CD4-positive, alpha-beta T cell treated with Interleukin-21 for 1 hour (primary cell): ENCODE measurements at regions not wholly inside any gene's neighbourhood (a gene's known extent, or its start where the extent isn't known, plus 50 kb on each side); places are given as distances from the start of the nearest gene placed in this dataset.
A peak's percentile ranks its signal among the peaks of the same experiment; 100 is the strongest.
"Not testable (repeated sequence)": the region's sequence is repeated elsewhere in the genome, so short reads cannot be mapped to it uniquely, and the experiment has no call there.

Experiments used
- DNase-seq: peaks from one replicate; pipeline ENCODE4 v3.0.0-alpha.2; 2020

- no peak for DNase-seq
Observed at GRCh38 chr7:106372595-106373318, 88.0 kb upstream of the NAMPT start.

- no peak for DNase-seq
Observed at GRCh38 chr7:106372126-106372525, 87.3 kb upstream of the NAMPT start.

- no peak for DNase-seq
Observed at GRCh38 chr7:106371629-106372028, 86.8 kb upstream of the NAMPT start.

- no peak for DNase-seq
Observed at GRCh38 chr7:106370542-106370941, 85.8 kb upstream of the NAMPT start.

- no peak for DNase-seq
Observed at GRCh38 chr7:106369816-106370215, 85.0 kb upstream of the NAMPT start.

- DNase-seq: no peak
Observed at GRCh38 chr7:106369352-106369751, 84.6 kb upstream of the NAMPT start.

GRCh38 chr7:106367664-106368063 is 82.9 kb upstream of the NAMPT start:
- no peak for DNase-seq

GRCh38 chr7:106367018-106367420 is 82.2 kb upstream of the NAMPT start:
- DNase-seq: peak; percentile 21

GRCh38 chr7:106365252-106366005 is 80.6 kb upstream of the NAMPT start:
- peak; percentile 4 for DNase-seq

GRCh38 chr7:106362507-106362906 is 77.7 kb upstream of the NAMPT start:
- not testable (repeated sequence) for DNase-seq

- DNase-seq: no peak
Observed at GRCh38 chr7:106358103-106358663, 73.4 kb upstream of the NAMPT start.

GRCh38 chr7:106357675-106358074 is 72.9 kb upstream of the NAMPT start:
- DNase-seq: no peak

- DNase-seq: no peak
Observed at GRCh38 chr7:106354822-106355221, 70.0 kb upstream of the NAMPT start.

- no peak for DNase-seq
Observed at GRCh38 chr7:106353944-106354343, 69.2 kb upstream of the NAMPT start.

GRCh38 chr7:106348231-106348630 is 63.4 kb upstream of the NAMPT start:
- no peak for DNase-seq

- DNase-seq: peak; percentile 5
Observed at GRCh38 chr7:106347229-106347833, 62.5 kb upstream of the NAMPT start.

- peak; percentile 86 for DNase-seq
Observed at GRCh38 chr7:106346678-106347217, 62.0 kb upstream of the NAMPT start.

GRCh38 chr7:106346167-106346677 is 61.4 kb upstream of the NAMPT start:
- DNase-seq: no peak

GRCh38 chr7:106345421-106346166 is 60.8 kb upstream of the NAMPT start:
- DNase-seq: peak; percentile 41

GRCh38 chr7:106344861-106345260 is 60.1 kb upstream of the NAMPT start:
- peak; percentile 30 for DNase-seq

GRCh38 chr7:106344211-106344610 is 59.4 kb upstream of the NAMPT start:
- no peak for DNase-seq

- DNase-seq: not testable (repeated sequence)
Observed at GRCh38 chr7:106342049-106342448, 57.3 kb upstream of the NAMPT start.
